Calu3 (cell line): ENCODE measurements at regions not wholly inside any gene's neighbourhood (a gene's known extent, or its start where the extent isn't known, plus 50 kb on each side); places are given as distances from the start of the nearest gene placed in this dataset.

Experiments used
- BruUV-seq: library from RNA; stranded (reverse); fragments of 400-500 nt; replicated peaks from 2 replicates; lab custom pipeline; 2021; lab: Mats Ljungman, UMichigan
- CTCF ChIA-PET: fragments of 300-600 bp; sonication (Branson Sonifier 250); formaldehyde crosslinking; loops from one replicate; lab custom pipeline; 2022; ENCODE audit warnings: antibody characterized with exemption; lab: Charles Lee
- DNase-seq: peaks from one replicate; pipeline ENCODE4 v3.0.0; 2022
- H3K27ac Mint-ChIP-seq: one replicate; pipeline ENCODE4 v1.8.0; 2022; ENCODE audit warnings: mixed read lengths; ENCODE audit not compliant: unreplicated experiment
- H3K27me3 Mint-ChIP-seq: one replicate; pipeline ENCODE4 v1.8.0; 2022; ENCODE audit warnings: mixed read lengths; ENCODE audit not compliant: unreplicated experiment
- H3K36me3 Mint-ChIP-seq: one replicate; pipeline ENCODE4 v1.8.0; 2022; ENCODE audit warnings: mild to moderate bottlenecking, moderate library complexity, mixed read lengths; ENCODE audit not compliant: insufficient read depth, unreplicated experiment
- H3K4me1 Mint-ChIP-seq: one replicate; pipeline ENCODE4 v1.8.0; 2022; ENCODE audit warnings: mild to moderate bottlenecking, low read depth, mixed read lengths; ENCODE audit not compliant: unreplicated experiment
- H3K4me3 Mint-ChIP-seq: one replicate; pipeline ENCODE4 v1.8.0; 2022; ENCODE audit warnings: mild to moderate bottlenecking, low read depth, moderate library complexity, mixed read lengths; ENCODE audit not compliant: unreplicated experiment
- H3K9me3 Mint-ChIP-seq: one replicate; pipeline ENCODE4 v1.8.0; 2022; ENCODE audit warnings: low read depth, mixed read lengths; ENCODE audit not compliant: unreplicated experiment
- CTCF ChIP-seq: fragments of 200-600 bp; IDR thresholded peaks from one replicate; pipeline ENCODE4 v1.8.0; 2022; ENCODE audit warnings: antibody characterized with exemption; ENCODE audit not compliant: unreplicated experiment
- intact Hi-C: fragments of 100-400 bp; cut with micrococcal nuclease; formaldehyde crosslinking; loops from one replicate; pipeline ENCODE4 v1.10.0; 2022; ENCODE audit not compliant: unreplicated experiment

GRCh38 chr20:60345106-60345505, 386.9 kb downstream of the CDH26 start:
- BruUV-seq, result no TSS peak
- Mint-ChIP-seq H3K9me3 (peaks cover 14% of the 10 kb centered on the region), H3K27ac (no peak overlapping the region), H3K27me3 (no peaks in the 10 kb centered on the region), H3K4me1 (no peaks in the 10 kb centered on the region), H3K36me3 (no peaks in the 10 kb centered on the region), H3K4me3 (no peak overlapping the region)
- TF ChIP-seq CTCF, result no peak
- no peak for DNase-seq
- CTCF ChIA-PET, result no interaction called here
- intact Hi-C loops, result no loop called here

GRCh38 chr20:60349418-60349817, 391.2 kb downstream of the CDH26 start:
- Mint-ChIP-seq H3K4me3 (no peak overlapping the region), H3K9me3 (peaks cover 10% of the 10 kb centered on the region), H3K36me3 (no peaks in the 10 kb centered on the region), H3K27ac (no peak overlapping the region), H3K4me1 (no peaks in the 10 kb centered on the region), H3K27me3 (no peaks in the 10 kb centered on the region)
- no TSS peak for BruUV-seq
- TF ChIP-seq CTCF, result no peak
- DNase-seq, result no peak
- intact Hi-C loops, result no loop called here
- CTCF ChIA-PET, result no interaction called here

GRCh38 chr20:60352017-60352416, 393.8 kb downstream of the CDH26 start:
- H3K4me1 Mint-ChIP-seq, result no peaks in the 10 kb centered on the region
- CTCF ChIA-PET, result interaction anchor here (0.5 kb wide), 1 partner anchor 38 kb away, joined by 3 read pairs; no protein-coding TSS in a partner anchor
- no TSS peak for BruUV-seq
- no peak for DNase-seq
- no peak for TF ChIP-seq CTCF
- H3K9me3 Mint-ChIP-seq, result peaks cover 5% of the 10 kb centered on the region
- intact Hi-C loops, result no loop called here
- H3K4me3 Mint-ChIP-seq, result no peak overlapping the region
- H3K27ac Mint-ChIP-seq, result no peak overlapping the region
- no peaks in the 10 kb centered on the region for H3K36me3 Mint-ChIP-seq
- no peaks in the 10 kb centered on the region for H3K27me3 Mint-ChIP-seq

- intact Hi-C loops, result no loop called here
- no peak for TF ChIP-seq CTCF
- Mint-ChIP-seq H3K27ac (no peak overlapping the region), H3K9me3 (peaks cover 2% of the 10 kb centered on the region), H3K36me3 (no peaks in the 10 kb centered on the region), H3K4me1 (no peaks in the 10 kb centered on the region), H3K4me3 (no peak overlapping the region), H3K27me3 (no peaks in the 10 kb centered on the region)
- no peak for DNase-seq
- CTCF ChIA-PET, result interaction anchor here (0.5 kb wide), 1 partner anchor 39 kb away, joined by 3 read pairs; no protein-coding TSS in a partner anchor
- BruUV-seq, result no TSS peak
Measured at GRCh38 chr20:60352596-60352995, 394.4 kb downstream of the CDH26 start.
